ENCODE measurements at regions not wholly inside any gene's neighbourhood (a gene's known extent, or its start where the extent isn't known, plus 50 kb on each side); places are given as distances from the start of the nearest gene placed in this dataset.

DNA sequence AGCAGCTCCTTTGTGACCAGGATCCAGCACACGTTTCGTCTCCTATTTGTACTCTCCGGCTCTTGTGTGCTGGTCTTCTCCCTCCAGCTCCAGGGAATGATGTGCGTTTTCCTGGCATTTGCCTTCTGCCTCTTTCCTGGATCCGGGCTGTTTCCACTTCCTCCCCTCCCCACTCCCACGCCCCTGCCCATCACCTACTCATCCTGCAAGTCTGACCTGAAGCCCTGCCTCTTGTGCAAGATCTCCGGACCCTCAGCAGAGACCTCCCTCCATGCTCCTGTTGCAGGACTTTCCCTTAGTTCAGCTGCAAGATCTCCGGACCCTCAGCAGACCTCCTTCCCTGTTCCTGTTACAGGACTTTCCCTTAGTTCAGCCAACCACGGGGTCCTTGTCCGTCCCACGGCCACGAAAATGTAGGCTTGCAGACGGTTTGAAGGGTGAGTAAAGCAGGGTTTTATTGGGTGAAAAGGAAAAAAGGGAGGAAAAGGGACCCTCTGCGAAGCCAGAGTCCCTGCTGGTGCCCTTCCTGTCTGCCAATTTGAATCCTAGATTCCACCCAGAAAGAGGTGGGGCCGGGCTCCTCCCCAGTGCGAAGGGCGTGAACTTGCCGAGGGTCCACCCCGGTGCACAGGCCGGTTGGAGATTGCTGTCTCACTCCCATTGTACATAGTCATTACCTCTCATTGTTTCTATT lies 74.4 kb upstream of the IRF2 start (continued):
- TF ChIP-seq PRPF4 (IDR thresholded peaks at IDR 0.05; ENCODE audit: low read depth, low read length, poor library complexity, severe bottlenecking), result no peak
- TF ChIP-seq RBM22 (optimal IDR thresholded peaks at IDR 0.05; ENCODE audit: low read length), result no peak
- peak; percentile 34; the same call in 1 of the 2 replicates for TF ChIP-seq JUND (CRISPR knock-in tag; IDR thresholded peaks at IDR 0.05)
- peak; percentile 25 for TF ChIP-seq ASH2L (IDR thresholded peaks at IDR 0.05; ENCODE audit: insufficient read length, low read depth, low read length)
- TF ChIP-seq PRDM15 (CRISPR knock-in tag; IDR thresholded peaks at IDR 0.05), result 0 out of 2 replicates have a peak, but pooled peaks have one; percentile 20
- TF ChIP-seq ZNF367 (CRISPR knock-in tag; IDR thresholded peaks at IDR 0.05; ENCODE audit: borderline replicate concordance), result no peak
- peak; percentile 44; the same call in 1 of the 2 replicates for TF ChIP-seq NR2F6 (IDR thresholded peaks at IDR 0.05)
- TF ChIP-seq NR2F6 (CRISPR knock-in tag; IDR thresholded peaks at IDR 0.05), result peak; percentile 38; the same call in 1 of the 2 replicates
- TF ChIP-seq RBM39 (IDR thresholded peaks at IDR 0.05; ENCODE audit: low read depth, low read length, poor library complexity, severe bottlenecking), result peak; percentile 39
- no peak for TF ChIP-seq ATM (IDR thresholded peaks at IDR 0.05; ENCODE audit: borderline replicate concordance)
- no peak for TF ChIP-seq SOX13 (IDR thresholded peaks at IDR 0.05)
- peak in 1 of 2 experiments; percentile 61; a peak in 1 of 4 replicates for TF ChIP-seq SOX13 (CRISPR knock-in tag; conservative IDR thresholded peaks at IDR 0.05 in 1 of 2, IDR thresholded peaks at IDR 0.05 in 1 of 2)
- TF ChIP-seq ARID5B (CRISPR knock-in tag; IDR thresholded peaks at IDR 0.05), result 0 out of 2 replicates have a peak, but pooled peaks have one; percentile 19
- TF ChIP-seq, protein P1, sequence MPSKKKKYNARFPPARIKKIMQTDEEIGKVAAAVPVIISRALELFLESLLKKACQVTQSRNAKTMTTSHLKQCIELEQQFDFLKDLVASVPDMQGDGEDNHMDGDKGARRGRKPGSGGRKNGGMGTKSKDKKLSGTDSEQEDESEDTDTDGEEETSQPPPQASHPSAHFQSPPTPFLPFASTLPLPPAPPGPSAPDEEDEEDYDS (CRISPR knock-in tag; IDR thresholded peaks at IDR 0.05), result peak; percentile 63; the same call in 1 of the 2 replicates
- no peak for TF ChIP-seq ZSCAN21 (CRISPR knock-in tag; IDR thresholded peaks at IDR 0.05; ENCODE audit: borderline replicate concordance)
- no peak for TF ChIP-seq ZNF577 (CRISPR knock-in tag; IDR thresholded peaks at IDR 0.05; ENCODE audit: borderline replicate concordance, low read depth)
- TF ChIP-seq, protein P2, sequence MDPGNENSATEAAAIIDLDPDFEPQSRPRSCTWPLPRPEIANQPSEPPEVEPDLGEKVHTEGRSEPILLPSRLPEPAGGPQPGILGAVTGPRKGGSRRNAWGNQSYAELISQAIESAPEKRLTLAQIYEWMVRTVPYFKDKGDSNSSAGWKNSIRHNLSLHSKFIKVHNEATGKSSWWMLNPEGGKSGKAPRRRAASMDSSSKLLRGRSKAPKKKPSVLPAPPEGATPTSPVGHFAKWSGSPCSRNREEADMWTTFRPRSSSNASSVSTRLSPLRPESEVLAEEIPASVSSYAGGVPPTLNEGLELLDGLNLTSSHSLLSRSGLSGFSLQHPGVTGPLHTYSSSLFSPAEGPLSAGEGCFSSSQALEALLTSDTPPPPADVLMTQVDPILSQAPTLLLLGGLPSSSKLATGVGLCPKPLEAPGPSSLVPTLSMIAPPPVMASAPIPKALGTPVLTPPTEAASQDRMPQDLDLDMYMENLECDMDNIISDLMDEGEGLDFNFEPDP (CRISPR knock-in tag; conservative IDR thresholded peaks at IDR 0.05), result no peak

All from HepG2 (cell line).